RKO (cell line): ENCODE measurements at regions not wholly inside any gene's neighbourhood (a gene's known extent, or its start where the extent isn't known, plus 50 kb on each side); places are given as distances from the start of the nearest gene placed in this dataset.

ENCODE experiments used
- DNase-seq: peaks from one replicate; pipeline ENCODE4 v3.0.0-alpha.2; 2016; ENCODE audit warnings: low spot score

- DNase-seq = no peak
Measured at GRCh38 chr1:25055961-25056360, 125.9 kb upstream of the RUNX3 start.

- no peak for DNase-seq
Measured at GRCh38 chr1:25055324-25055780, 125.3 kb upstream of the RUNX3 start.

GRCh38 chr1:25054526-25055323 is 124.6 kb upstream of the RUNX3 start:
- no peak for DNase-seq

GRCh38 chr1:25053576-25054250 is 123.6 kb upstream of the RUNX3 start:
- DNase-seq = no peak

- DNase-seq = no peak
Measured at GRCh38 chr1:25051906-25052305, 121.8 kb upstream of the RUNX3 start.

GRCh38 chr1:25051504-25051903 is 121.4 kb upstream of the RUNX3 start:
- DNase-seq = no peak

- DNase-seq = no peak
Measured at GRCh38 chr1:25050165-25050564, 120.1 kb upstream of the RUNX3 start.

GRCh38 chr1:25049190-25049589 is 119.1 kb upstream of the RUNX3 start:
- DNase-seq = no peak

- no peak for DNase-seq
Measured at GRCh38 chr1:25048728-25049127, 118.7 kb upstream of the RUNX3 start.

- DNase-seq = no peak
Measured at GRCh38 chr1:25047506-25048240, 117.6 kb upstream of the RUNX3 start.

GRCh38 chr1:25046194-25046532 is 116.1 kb upstream of the RUNX3 start:
- DNase-seq = no peak

- DNase-seq = no peak
Measured at GRCh38 chr1:25045480-25046193, 115.6 kb upstream of the RUNX3 start.

- DNase-seq = no peak
Measured at GRCh38 chr1:25043228-25043580, 113.1 kb upstream of the RUNX3 start.

GRCh38 chr1:25042331-25043227 is 112.5 kb upstream of the RUNX3 start:
- no peak for DNase-seq

- no peak for DNase-seq
Measured at GRCh38 chr1:25041916-25042315, 111.8 kb upstream of the RUNX3 start.

- DNase-seq = no peak
Measured at GRCh38 chr1:25040122-25040685, 110.1 kb upstream of the RUNX3 start.

- DNase-seq = peak; percentile 7
Measured at GRCh38 chr1:25039229-25039628, 109.2 kb upstream of the RUNX3 start.

GRCh38 chr1:25038699-25039098 is 108.6 kb upstream of the RUNX3 start:
- no peak for DNase-seq

- DNase-seq = peak; percentile 47
Measured at GRCh38 chr1:25037174-25038074, 107.3 kb upstream of the RUNX3 start.

- DNase-seq = no peak
Measured at GRCh38 chr1:25036117-25036546, 106.1 kb upstream of the RUNX3 start.
